Bronchial epithelial cell (primary cell): ENCODE measurements at regions not wholly inside any gene's neighbourhood (a gene's known extent, or its start where the extent isn't known, plus 50 kb on each side); places are given as distances from the start of the nearest gene placed in this dataset.

Source experiments
- DNase-seq: peaks from one replicate; pipeline ENCODE4 v3.0.0-alpha.2; 2010; ENCODE audit warnings: low read depth
- FAIRE-seq: peaks from 2 replicates; lab custom pipeline; 2011; peaks lifted over from hg19 to GRCh38; lab: Jason Lieb, UNC
- H3K27me3 ChIP-seq: 2 replicates; pipeline ENCODE4 v1.5.1; 2011; ENCODE audit warnings: low read length; ENCODE audit not compliant: control insufficient read depth, insufficient read depth
- H3K36me3 ChIP-seq: 2 replicates; pipeline ENCODE4 v1.5.1; 2011; ENCODE audit warnings: low read length; ENCODE audit not compliant: control insufficient read depth, insufficient read depth
- H3K4me3 ChIP-seq: 2 replicates; pipeline ENCODE4 v1.5.1; 2011; ENCODE audit warnings: mild to moderate bottlenecking, low read depth, low read length, control low read depth
- TF ChIP-seq, protein P1 (sequence below): IDR thresholded peaks from 2 replicates; pipeline ENCODE4 v1.5.1; 2011; ENCODE audit warnings: mild to moderate bottlenecking, moderate library complexity, low read length, control low read depth, inconsistent platforms; ENCODE audit not compliant: insufficient read depth, severe bottlenecking

- no peak for FAIRE-seq
- no peak overlapping the region for H3K4me3 ChIP-seq
These were observed 211.5 kb downstream of the NECTIN3 start for GRCh38 chr3:111283165-111283564.

DNA sequence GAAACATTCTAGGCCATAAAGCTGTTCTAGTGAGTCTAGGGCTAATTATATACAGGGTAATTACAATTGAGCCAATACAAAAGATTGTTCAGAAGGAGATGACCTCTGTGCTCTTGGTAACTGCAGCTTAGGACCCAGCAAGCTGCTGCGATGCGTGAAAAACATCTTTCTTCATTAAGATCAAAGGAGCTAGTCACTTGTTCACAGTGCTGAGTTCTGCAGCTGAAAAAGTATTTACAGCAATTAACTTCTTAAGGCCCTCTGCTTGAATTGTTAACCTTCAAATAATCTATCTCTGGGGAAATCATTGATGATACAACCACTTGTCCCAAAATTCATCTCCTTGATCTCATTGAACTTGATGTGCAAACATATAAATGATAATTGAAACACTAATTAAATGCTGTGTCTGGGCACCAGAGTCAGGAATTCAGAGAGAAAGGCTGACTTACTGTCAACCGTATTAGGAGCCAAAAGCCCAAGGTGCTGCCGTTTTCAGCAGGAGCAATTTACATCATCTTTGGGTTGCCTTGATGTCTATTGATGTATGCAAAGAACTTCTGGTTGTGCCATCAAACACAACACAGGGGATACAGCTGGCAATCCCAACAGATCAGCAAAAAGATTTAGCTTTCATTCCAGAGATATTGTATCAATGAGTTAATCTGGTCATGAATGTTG, 213.0 kb downstream of the NECTIN3 start:
- H3K4me3 ChIP-seq = no peak overlapping the region
- H3K36me3 ChIP-seq = no peaks in the 10 kb centered on the region
- DNase-seq (no peak), FAIRE-seq (no peak)
- no peaks in the 10 kb centered on the region for H3K27me3 ChIP-seq
- TF ChIP-seq, protein P1, sequence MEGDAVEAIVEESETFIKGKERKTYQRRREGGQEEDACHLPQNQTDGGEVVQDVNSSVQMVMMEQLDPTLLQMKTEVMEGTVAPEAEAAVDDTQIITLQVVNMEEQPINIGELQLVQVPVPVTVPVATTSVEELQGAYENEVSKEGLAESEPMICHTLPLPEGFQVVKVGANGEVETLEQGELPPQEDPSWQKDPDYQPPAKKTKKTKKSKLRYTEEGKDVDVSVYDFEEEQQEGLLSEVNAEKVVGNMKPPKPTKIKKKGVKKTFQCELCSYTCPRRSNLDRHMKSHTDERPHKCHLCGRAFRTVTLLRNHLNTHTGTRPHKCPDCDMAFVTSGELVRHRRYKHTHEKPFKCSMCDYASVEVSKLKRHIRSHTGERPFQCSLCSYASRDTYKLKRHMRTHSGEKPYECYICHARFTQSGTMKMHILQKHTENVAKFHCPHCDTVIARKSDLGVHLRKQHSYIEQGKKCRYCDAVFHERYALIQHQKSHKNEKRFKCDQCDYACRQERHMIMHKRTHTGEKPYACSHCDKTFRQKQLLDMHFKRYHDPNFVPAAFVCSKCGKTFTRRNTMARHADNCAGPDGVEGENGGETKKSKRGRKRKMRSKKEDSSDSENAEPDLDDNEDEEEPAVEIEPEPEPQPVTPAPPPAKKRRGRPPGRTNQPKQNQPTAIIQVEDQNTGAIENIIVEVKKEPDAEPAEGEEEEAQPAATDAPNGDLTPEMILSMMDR = no peak

More at GRCh38 chr3:111283165-111283564, 211.5 kb downstream of the NECTIN3 start:
- H3K36me3 ChIP-seq = no peaks in the 10 kb centered on the region
- DNase-seq = no peak
- no peaks in the 10 kb centered on the region for H3K27me3 ChIP-seq
- TF ChIP-seq, protein P1 = no peak

GRCh38 chr3:111285184-111285538, 213.5 kb downstream of the NECTIN3 start:
- Histone ChIP-seq H3K36me3 (no peaks in the 10 kb centered on the region), H3K27me3 (no peaks in the 10 kb centered on the region), H3K4me3 (no peak overlapping the region)
- TF ChIP-seq, protein P1 = no peak
- no peak for DNase-seq
- FAIRE-seq = peak; percentile 7

- Histone ChIP-seq H3K36me3 (no peaks in the 10 kb centered on the region), H3K27me3 (no peaks in the 10 kb centered on the region), H3K4me3 (no peak overlapping the region)
- FAIRE-seq = peak; percentile 7
- TF ChIP-seq, protein P1 = no peak
- DNase-seq = no peak
These were observed 214.1 kb downstream of the NECTIN3 start for GRCh38 chr3:111285694-111286093.

GRCh38 chr3:111286746-111287145, 215.1 kb downstream of the NECTIN3 start:
- TF ChIP-seq, protein P1 = no peak
- Histone ChIP-seq H3K4me3 (no peak overlapping the region), H3K36me3 (no peaks in the 10 kb centered on the region), H3K27me3 (no peaks in the 10 kb centered on the region)
- DNase-seq (no peak), FAIRE-seq (no peak)

- TF ChIP-seq, protein P1 = no peak
- no peak for FAIRE-seq
- DNase-seq = no peak
- Histone ChIP-seq H3K4me3 (no peak overlapping the region), H3K27me3 (no peaks in the 10 kb centered on the region), H3K36me3 (no peaks in the 10 kb centered on the region)
These were observed 220.5 kb downstream of the NECTIN3 start for GRCh38 chr3:111292117-111292516.
